ENCODE measurements at regions not wholly inside any gene's neighbourhood (a gene's known extent, or its start where the extent isn't known, plus 50 kb on each side); places are given as distances from the start of the nearest gene placed in this dataset.
"Not testable (repeated sequence)": the region's sequence is repeated elsewhere in the genome, so short reads cannot be mapped to it uniquely, and the experiment has no call there.

DNA sequence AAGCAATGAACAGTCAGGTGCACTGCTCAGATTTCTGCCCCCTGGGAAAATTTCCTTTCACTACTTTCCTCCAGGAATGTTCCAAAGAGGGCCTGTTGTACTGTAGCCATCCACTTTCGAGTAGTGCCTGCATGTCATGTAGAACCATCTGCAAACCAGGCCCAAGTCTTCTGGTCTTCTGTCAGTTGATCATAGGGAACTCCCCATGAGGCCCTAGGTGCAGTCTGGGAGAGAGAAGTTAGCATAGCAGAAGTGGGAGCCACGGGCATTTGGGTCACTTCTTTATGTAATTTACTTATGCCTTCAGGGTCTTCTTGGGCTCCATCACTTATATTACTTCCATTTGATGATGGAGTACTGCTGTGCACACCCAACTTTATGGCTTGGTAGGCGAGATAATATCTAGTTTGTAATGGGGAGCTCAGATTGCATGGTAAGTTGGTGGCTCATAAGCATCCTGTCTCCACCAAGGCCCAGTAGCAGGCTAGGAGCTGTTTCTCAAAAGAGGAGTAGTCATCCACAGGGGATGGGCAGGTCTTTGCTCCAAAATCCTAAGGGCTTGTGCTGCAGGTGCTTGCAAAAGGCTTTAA is 151.4 kb downstream of the NFKBIZ start:
- TF ChIP-seq, protein P1, sequence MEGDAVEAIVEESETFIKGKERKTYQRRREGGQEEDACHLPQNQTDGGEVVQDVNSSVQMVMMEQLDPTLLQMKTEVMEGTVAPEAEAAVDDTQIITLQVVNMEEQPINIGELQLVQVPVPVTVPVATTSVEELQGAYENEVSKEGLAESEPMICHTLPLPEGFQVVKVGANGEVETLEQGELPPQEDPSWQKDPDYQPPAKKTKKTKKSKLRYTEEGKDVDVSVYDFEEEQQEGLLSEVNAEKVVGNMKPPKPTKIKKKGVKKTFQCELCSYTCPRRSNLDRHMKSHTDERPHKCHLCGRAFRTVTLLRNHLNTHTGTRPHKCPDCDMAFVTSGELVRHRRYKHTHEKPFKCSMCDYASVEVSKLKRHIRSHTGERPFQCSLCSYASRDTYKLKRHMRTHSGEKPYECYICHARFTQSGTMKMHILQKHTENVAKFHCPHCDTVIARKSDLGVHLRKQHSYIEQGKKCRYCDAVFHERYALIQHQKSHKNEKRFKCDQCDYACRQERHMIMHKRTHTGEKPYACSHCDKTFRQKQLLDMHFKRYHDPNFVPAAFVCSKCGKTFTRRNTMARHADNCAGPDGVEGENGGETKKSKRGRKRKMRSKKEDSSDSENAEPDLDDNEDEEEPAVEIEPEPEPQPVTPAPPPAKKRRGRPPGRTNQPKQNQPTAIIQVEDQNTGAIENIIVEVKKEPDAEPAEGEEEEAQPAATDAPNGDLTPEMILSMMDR (IDR thresholded peaks at IDR 0.05; ENCODE audit: insufficient read depth, low read depth, low read length): no peak
- ChIA-PET CTCF (interaction anchor here (1.2 kb wide), 1 partner anchor 101 kb away, joined by 3 read pairs; no protein-coding TSS in a partner anchor), POLR2A (no interaction called here)
- H3K4me3 ChIP-seq (ENCODE audit: low read depth, low read length): no peak overlapping the region
- H3K36me3 ChIP-seq (ENCODE audit: control insufficient read depth, insufficient read depth, low read length): no peaks in the 10 kb centered on the region
- no peaks in the 10 kb centered on the region for H3K27me3 ChIP-seq (ENCODE audit: control insufficient read depth, insufficient read depth, low read length)
- no peak for DNase-seq (ENCODE audit: low read depth)

DNA sequence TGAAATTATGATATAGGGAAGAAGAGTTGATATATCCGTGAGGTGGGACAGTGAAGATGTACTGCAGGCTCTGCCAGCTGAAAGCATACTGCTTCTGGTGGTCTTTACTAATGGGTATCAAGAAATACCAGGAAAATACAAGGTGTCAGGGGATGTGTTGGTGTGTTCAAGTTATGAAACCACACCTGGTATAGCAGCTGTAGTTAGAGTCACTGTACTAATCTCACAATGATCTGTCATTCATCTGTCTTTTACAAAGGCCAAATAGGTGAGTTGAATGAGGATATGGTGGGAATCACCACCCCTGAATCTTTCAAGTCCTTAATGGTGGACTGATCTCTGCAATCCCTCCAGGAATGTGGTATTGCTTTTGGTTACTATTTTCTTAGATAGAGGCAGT is 152.7 kb downstream of the NFKBIZ start:
- DNase-seq (ENCODE audit: low read depth): no peak
- TF ChIP-seq, protein P1 (IDR thresholded peaks at IDR 0.05; ENCODE audit: insufficient read depth, low read depth, low read length): no peak
- Histone ChIP-seq H3K27me3 (ENCODE audit: control insufficient read depth, insufficient read depth, low read length) (no peaks in the 10 kb centered on the region), H3K36me3 (ENCODE audit: control insufficient read depth, insufficient read depth, low read length) (no peaks in the 10 kb centered on the region), H3K4me3 (ENCODE audit: low read depth, low read length) (no peak overlapping the region)
- POLR2A ChIA-PET: no interaction called here
- CTCF ChIA-PET: interaction anchor here (1.4 kb wide), 2 partner anchors 27 to 223 kb away, joined by 3 to 4 read pairs; no protein-coding TSS in a partner anchor

DNA sequence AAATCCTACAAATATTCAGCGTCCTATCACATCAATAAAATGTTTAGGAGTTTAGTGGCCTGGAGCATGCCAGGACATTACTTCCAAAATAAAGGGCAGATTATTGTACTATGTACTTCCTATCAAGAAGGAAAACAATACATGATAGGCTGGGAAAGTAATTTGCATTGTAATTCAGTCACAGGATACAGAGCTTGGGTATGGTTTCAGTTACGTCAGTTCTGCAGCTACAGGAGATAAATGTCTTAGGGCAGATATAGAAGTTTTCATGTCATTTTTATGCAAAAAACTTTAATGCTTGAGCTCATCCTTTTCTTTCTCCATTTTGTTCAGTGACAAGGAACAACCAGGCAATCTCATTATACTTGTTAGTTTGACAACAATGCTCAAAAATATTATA is 155.2 kb downstream of the NFKBIZ start:
- TF ChIP-seq, protein P1 (IDR thresholded peaks at IDR 0.05; ENCODE audit: insufficient read depth, low read depth, low read length): no peak
- no peaks in the 10 kb centered on the region for H3K36me3 ChIP-seq (ENCODE audit: control insufficient read depth, insufficient read depth, low read length)
- no peaks in the 10 kb centered on the region for H3K27me3 ChIP-seq (ENCODE audit: control insufficient read depth, insufficient read depth, low read length)
- no peak overlapping the region for H3K4me3 ChIP-seq (ENCODE audit: low read depth, low read length)
- CTCF ChIA-PET: no interaction called here
- DNase-seq (ENCODE audit: low read depth): no peak
- POLR2A ChIA-PET: no interaction called here

DNA sequence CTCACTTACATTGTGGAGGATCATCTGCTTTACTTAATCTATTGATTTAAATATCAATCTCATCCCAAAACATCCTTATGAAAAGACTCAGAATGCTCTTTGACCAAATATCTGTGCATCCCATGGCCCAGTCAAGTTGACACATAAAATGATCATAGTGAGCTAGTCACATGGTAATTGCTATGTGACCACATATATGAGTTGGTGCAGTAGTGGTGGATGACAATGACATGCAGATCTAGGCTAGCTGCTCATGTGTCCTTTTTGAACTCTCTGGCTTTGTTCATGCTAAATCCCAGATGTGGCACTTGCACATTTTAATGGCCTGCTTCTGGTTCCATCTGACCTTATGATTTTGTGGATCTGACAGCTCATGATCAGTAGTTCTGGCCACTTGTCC is 156.2 kb downstream of the NFKBIZ start:
- CTCF ChIA-PET: interaction anchor here (1.5 kb wide), 1 partner anchor 220 kb away, joined by 4 read pairs; no protein-coding TSS in a partner anchor
- no peak for DNase-seq (ENCODE audit: low read depth)
- Histone ChIP-seq H3K27me3 (ENCODE audit: control insufficient read depth, insufficient read depth, low read length) (no peaks in the 10 kb centered on the region), H3K4me3 (ENCODE audit: low read depth, low read length) (no peak overlapping the region), H3K36me3 (ENCODE audit: control insufficient read depth, insufficient read depth, low read length) (no peaks in the 10 kb centered on the region)
- TF ChIP-seq, protein P1 (IDR thresholded peaks at IDR 0.05; ENCODE audit: insufficient read depth, low read depth, low read length): no peak
- POLR2A ChIA-PET: no interaction called here

DNA sequence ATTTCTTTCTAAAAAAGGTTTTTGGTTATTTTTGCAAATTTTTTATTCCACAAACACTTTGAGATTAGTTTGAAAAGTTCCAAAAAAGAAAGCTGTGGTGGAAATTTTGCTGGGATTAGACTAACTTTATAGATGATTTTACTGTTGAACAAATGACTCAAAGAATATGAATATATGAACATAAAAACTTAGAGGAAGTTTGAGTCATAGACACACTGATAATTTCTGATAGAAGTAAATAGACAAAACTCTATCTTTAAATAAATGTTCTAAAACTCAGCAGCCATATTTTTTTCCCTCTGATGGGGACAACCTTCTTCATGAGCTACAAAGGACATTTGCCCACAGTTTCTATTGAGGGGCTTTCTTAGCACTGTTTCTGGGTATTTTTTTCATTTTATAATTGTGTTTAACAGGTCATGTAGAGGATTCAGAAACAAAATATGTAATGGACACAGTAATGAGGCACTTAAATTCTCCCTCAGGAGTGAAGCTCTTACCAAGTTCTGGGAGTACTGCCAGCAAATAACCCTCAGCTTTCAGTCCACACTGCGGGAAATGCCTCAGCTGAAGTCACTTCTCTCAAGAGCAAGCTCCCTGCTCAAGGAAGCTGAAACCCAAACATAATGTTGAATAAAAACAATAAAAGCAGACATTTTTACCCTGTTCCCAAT is 157.6 kb downstream of the NFKBIZ start:
- Histone ChIP-seq H3K36me3 (ENCODE audit: control insufficient read depth, insufficient read depth, low read length) (no peaks in the 10 kb centered on the region), H3K27me3 (ENCODE audit: control insufficient read depth, insufficient read depth, low read length) (no peaks in the 10 kb centered on the region), H3K4me3 (ENCODE audit: low read depth, low read length) (no peak overlapping the region)
- POLR2A ChIA-PET: no interaction called here
- TF ChIP-seq, protein P1 (IDR thresholded peaks at IDR 0.05; ENCODE audit: insufficient read depth, low read depth, low read length): no peak
- CTCF ChIA-PET: interaction anchor here (1.5 kb wide), 1 partner anchor 218 kb away, joined by 4 read pairs; no protein-coding TSS in a partner anchor
- DNase-seq (ENCODE audit: low read depth): peak; percentile 91

DNA sequence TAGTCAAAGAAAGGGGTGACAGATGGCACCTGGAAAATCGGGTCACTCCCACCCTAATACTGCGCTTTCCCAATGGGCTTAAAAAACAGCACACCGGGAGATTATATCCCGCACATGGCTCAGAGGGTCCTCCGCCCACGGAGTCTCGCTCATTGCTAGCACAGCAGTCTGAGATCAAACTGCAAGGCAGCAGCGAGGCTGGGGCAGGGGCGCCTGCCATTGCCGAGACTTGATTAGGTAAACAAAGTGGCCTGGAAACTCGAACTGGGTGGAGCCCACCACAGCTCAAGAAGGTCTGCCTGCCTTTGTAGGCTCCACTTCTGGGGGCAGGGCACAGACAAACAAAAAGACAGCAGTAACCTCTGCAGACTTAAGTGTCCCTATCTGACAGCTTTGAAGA is 159.1 kb downstream of the NFKBIZ start:
- CTCF ChIA-PET: interaction anchor here (1.0 kb wide), 1 partner anchor 10 kb away, joined by 3 read pairs; no protein-coding TSS in a partner anchor
- H3K27me3 ChIP-seq (ENCODE audit: control insufficient read depth, insufficient read depth, low read length); DNase-seq (ENCODE audit: low read depth); H3K36me3 ChIP-seq (ENCODE audit: control insufficient read depth, insufficient read depth, low read length); POLR2A ChIA-PET; H3K4me3 ChIP-seq (ENCODE audit: low read depth, low read length): not testable (repeated sequence)

Data from BJ (cell line).